ENCODE measurements at regions not wholly inside any gene's neighbourhood (a gene's known extent, or its start where the extent isn't known, plus 50 kb on each side); places are given as distances from the start of the nearest gene placed in this dataset.

DNA sequence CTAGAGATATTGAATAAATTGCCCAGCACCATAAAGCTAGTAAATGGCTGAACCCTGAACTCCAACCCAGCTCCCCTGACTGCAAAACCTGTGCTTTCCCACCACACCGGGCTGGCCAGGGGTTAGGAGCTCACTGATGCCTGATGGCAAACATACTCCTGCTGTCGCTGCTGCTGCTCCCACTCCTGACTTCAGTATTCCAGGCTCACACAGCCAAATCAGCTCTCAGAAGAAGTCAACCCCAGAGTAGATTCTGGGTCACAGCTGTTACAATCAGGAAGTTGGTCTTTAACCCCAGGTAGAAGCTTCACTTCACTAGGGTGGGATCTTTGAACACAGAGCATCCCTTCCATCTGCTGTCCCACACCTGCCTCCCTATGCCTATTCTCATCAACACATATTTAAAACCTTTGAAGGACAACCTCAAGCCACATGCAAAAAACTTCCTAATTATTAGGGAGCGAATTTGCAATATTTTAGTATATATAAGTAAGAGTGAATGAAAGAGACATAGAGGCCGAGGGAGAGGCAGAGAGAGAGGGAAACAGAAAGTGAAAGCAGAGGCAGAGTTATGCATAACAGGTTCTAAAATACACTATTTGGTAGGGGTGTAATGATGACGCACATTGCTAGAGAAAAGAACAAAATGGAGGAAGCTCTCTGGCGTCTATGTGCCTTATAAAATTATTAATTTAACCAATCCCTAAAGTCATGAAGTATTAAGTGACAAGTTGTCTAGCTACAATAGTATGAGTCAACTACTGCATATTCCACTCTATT is 99.4 kb upstream of the SERP2 start:
- TF ChIP-seq, protein P1, sequence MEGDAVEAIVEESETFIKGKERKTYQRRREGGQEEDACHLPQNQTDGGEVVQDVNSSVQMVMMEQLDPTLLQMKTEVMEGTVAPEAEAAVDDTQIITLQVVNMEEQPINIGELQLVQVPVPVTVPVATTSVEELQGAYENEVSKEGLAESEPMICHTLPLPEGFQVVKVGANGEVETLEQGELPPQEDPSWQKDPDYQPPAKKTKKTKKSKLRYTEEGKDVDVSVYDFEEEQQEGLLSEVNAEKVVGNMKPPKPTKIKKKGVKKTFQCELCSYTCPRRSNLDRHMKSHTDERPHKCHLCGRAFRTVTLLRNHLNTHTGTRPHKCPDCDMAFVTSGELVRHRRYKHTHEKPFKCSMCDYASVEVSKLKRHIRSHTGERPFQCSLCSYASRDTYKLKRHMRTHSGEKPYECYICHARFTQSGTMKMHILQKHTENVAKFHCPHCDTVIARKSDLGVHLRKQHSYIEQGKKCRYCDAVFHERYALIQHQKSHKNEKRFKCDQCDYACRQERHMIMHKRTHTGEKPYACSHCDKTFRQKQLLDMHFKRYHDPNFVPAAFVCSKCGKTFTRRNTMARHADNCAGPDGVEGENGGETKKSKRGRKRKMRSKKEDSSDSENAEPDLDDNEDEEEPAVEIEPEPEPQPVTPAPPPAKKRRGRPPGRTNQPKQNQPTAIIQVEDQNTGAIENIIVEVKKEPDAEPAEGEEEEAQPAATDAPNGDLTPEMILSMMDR (conservative IDR thresholded peaks at IDR 0.05 in 1 of 2, IDR thresholded peaks at IDR 0.05 in 1 of 2; ENCODE audit: low read depth in 1 of 2, low read length in 2 of 2), result no peak
- TF ChIP-seq EZH2 (IDR thresholded peaks at IDR 0.05; ENCODE audit: low read length, missing control alignments), result no peak

Measured in fibroblast of lung (primary cell).